H9 (cell line): ENCODE measurements at regions not wholly inside any gene's neighbourhood (a gene's known extent, or its start where the extent isn't known, plus 50 kb on each side); places are given as distances from the start of the nearest gene placed in this dataset.
A peak's percentile ranks its signal among the peaks of the same experiment; 100 is the strongest.

ENCODE experiments used
- DNase-seq: peaks from one replicate; pipeline ENCODE4 v3.0.0-alpha.2; 2017
- H2AFZ ChIP-seq: one replicate; pipeline ENCODE4 v1.6.1; 2013; ENCODE audit warnings: mild to moderate bottlenecking, low read length, control low read depth, moderate library complexity
- H2AK5ac ChIP-seq: 2 replicates; pipeline ENCODE4 v1.6.1; 2013; ENCODE audit warnings: low read length, control low read depth, mixed read lengths; ENCODE audit not compliant: insufficient read length
- H2BK120ac ChIP-seq: one replicate; pipeline ENCODE4 v1.6.1; 2013; ENCODE audit warnings: low read depth, mild to moderate bottlenecking, low read length, control low read depth, inconsistent platforms; ENCODE audit not compliant: poor library complexity, severe bottlenecking
- H2BK12ac ChIP-seq: 2 replicates; pipeline ENCODE4 v1.6.1; 2013; ENCODE audit warnings: low read length, control low read depth, mixed read lengths, low read depth; ENCODE audit not compliant: insufficient read length
- H2BK15ac ChIP-seq: 2 replicates; pipeline ENCODE4 v1.6.1; 2013; ENCODE audit warnings: low read depth, low read length, control low read depth
- H2BK20ac ChIP-seq: one replicate; pipeline ENCODE4 v1.6.1; 2013; ENCODE audit warnings: low read depth, mild to moderate bottlenecking, low read length, control low read depth, inconsistent platforms; ENCODE audit not compliant: poor library complexity, severe bottlenecking
- H2BK5ac ChIP-seq: 2 replicates; pipeline ENCODE4 v1.6.1; 2013; ENCODE audit warnings: low read length, control low read depth, mixed read lengths; ENCODE audit not compliant: insufficient read length
- H3K14ac ChIP-seq: 2 replicates; pipeline ENCODE4 v1.6.1; 2013; ENCODE audit warnings: low read length, control low read depth; ENCODE audit not compliant: insufficient read depth
- H3K18ac ChIP-seq: 2 replicates; pipeline ENCODE4 v1.6.1; 2013; ENCODE audit warnings: low read depth, mild to moderate bottlenecking, mixed read lengths, low read length, control low read depth; ENCODE audit not compliant: insufficient read length
- H3K23ac ChIP-seq: 2 replicates; pipeline ENCODE4 v1.6.1; 2013; ENCODE audit warnings: low read length, control low read depth, mixed read lengths, low read depth; ENCODE audit not compliant: insufficient read length
- H3K23me2 ChIP-seq: 2 replicates; pipeline ENCODE4 v1.6.1; 2013; ENCODE audit warnings: low read depth, mild to moderate bottlenecking, mixed read lengths, low read length, control low read depth; ENCODE audit not compliant: insufficient read length, poor library complexity, severe bottlenecking
- H3K27ac ChIP-seq: 2 replicates; pipeline ENCODE4 v1.5.1; 2013; ENCODE audit warnings: low read length, control low read depth, mixed read lengths, low read depth; ENCODE audit not compliant: insufficient read length
- H3K27me3 ChIP-seq: 2 replicates; pipeline ENCODE4 v1.6.1; 2013; ENCODE audit warnings: low read length, control low read depth, inconsistent platforms; ENCODE audit not compliant: insufficient read depth
- H3K4ac ChIP-seq: 2 replicates; pipeline ENCODE4 v1.6.1; 2013; ENCODE audit warnings: low read depth, mild to moderate bottlenecking, control low read depth, inconsistent platforms, low read length, moderate library complexity
- H3K4me1 ChIP-seq: 2 replicates; pipeline ENCODE4 v1.6.1; 2013; ENCODE audit warnings: low read length, control low read depth, inconsistent platforms; ENCODE audit not compliant: insufficient read depth
- H3K4me2 ChIP-seq: 2 replicates; pipeline ENCODE4 v1.6.1; 2013; ENCODE audit warnings: low read length, control low read depth, mixed read lengths; ENCODE audit not compliant: insufficient read length, insufficient read depth
- H3K56ac ChIP-seq: 2 replicates; pipeline ENCODE4 v1.6.1; 2013; ENCODE audit warnings: low read depth, mild to moderate bottlenecking, mixed read lengths, low read length, control low read depth; ENCODE audit not compliant: insufficient read length
- H3K79me1 ChIP-seq: 2 replicates; pipeline ENCODE4 v1.6.1; 2013; ENCODE audit warnings: low read depth, mild to moderate bottlenecking, moderate library complexity, low read length, control low read depth, inconsistent platforms; ENCODE audit not compliant: insufficient read depth, poor library complexity, severe bottlenecking
- H3K79me2 ChIP-seq: 2 replicates; pipeline ENCODE4 v1.6.1; 2013; ENCODE audit warnings: low read length, control low read depth, inconsistent platforms; ENCODE audit not compliant: insufficient read depth
- H3K9ac ChIP-seq: 2 replicates; pipeline ENCODE4 v1.6.1; 2013; ENCODE audit warnings: low read length, control low read depth, mixed read lengths; ENCODE audit not compliant: insufficient read length; ENCODE audit errors: extremely low read depth
- H3K9me3 ChIP-seq: one replicate; pipeline ENCODE4 v1.6.1; 2013; ENCODE audit warnings: low read depth, low read length, inconsistent platforms; ENCODE audit not compliant: control insufficient read depth
- H3T11ph ChIP-seq: one replicate; pipeline ENCODE4 v1.6.1; 2013; ENCODE audit warnings: mild to moderate bottlenecking, low read length, control low read depth, inconsistent platforms
- H4K20me1 ChIP-seq: one replicate; pipeline ENCODE4 v1.6.1; 2013; ENCODE audit not compliant: control insufficient read depth, insufficient read length, insufficient read depth
- H4K5ac ChIP-seq: 2 replicates; pipeline ENCODE4 v1.6.1; 2013; ENCODE audit warnings: low read depth, mild to moderate bottlenecking, mixed read lengths, low read length, control low read depth; ENCODE audit not compliant: insufficient read length
- H4K8ac ChIP-seq: replicated peaks from 2 replicates; pipeline ENCODE4 v1.6.1; 2013; ENCODE audit warnings: low read length, control low read depth, mixed read lengths, low read depth; ENCODE audit not compliant: insufficient read length
- H4K91ac ChIP-seq: 2 replicates; pipeline ENCODE4 v1.6.1; 2013; ENCODE audit warnings: low read depth, mild to moderate bottlenecking, moderate library complexity, mixed read lengths, low read length, control low read depth; ENCODE audit not compliant: insufficient read length
- H3K27ac Mint-ChIP-seq, 3 experiments: 2 replicates in 2 of 3; 3 replicates in 1 of 3; pipeline ENCODE4 v1.8.0; 2020 to 2021; ENCODE audit warnings: mixed read lengths in 3 of 3, mild to moderate bottlenecking in 1 of 3, moderate library complexity in 1 of 3
- H3K27me3 Mint-ChIP-seq: 2 replicates; pipeline ENCODE4 v1.8.0; 2021; ENCODE audit warnings: low read depth, mild to moderate bottlenecking, moderate library complexity, mixed read lengths
- H3K36me3 Mint-ChIP-seq, 3 experiments: 2 replicates in 2 of 3; 3 replicates in 1 of 3; pipeline ENCODE4 v1.8.0; 2020 to 2021; ENCODE audit warnings: low read depth in 3 of 3, mixed read lengths in 3 of 3; ENCODE audit not compliant: insufficient read depth in 1 of 3
- H3K4me1 Mint-ChIP-seq, 2 experiments: 2 replicates each; pipeline ENCODE4 v1.8.0; 2020; ENCODE audit warnings: mixed read lengths in 2 of 2
- H3K4me3 Mint-ChIP-seq, 2 experiments: 2 replicates in 1 of 2; 3 replicates in 1 of 2; pipeline ENCODE4 v1.8.0; 2020 to 2021; ENCODE audit warnings: mild to moderate bottlenecking in 2 of 2, mixed read lengths in 2 of 2, moderate library complexity in 1 of 2
- H3K9me3 Mint-ChIP-seq, 2 experiments: 2 replicates in 1 of 2; 3 replicates in 1 of 2; pipeline ENCODE4 v1.8.0; 2020; ENCODE audit warnings: mild to moderate bottlenecking in 2 of 2, mixed read lengths in 2 of 2, moderate library complexity in 1 of 2
- WGBS: extraction: QIAGEN DNeasy Blood & Tissue Kit; methylation state at CpG from one replicate; pipeline ENCODE4 v1.1.7; 2013; ENCODE audit warnings: missing lambda C conversion rate, low lambda C conversion rate, mixed read lengths; ENCODE audit not compliant: insufficient read length; ENCODE audit errors: extremely low coverage; 5-methylcytosine and 5-hydroxymethylcytosine counted together
- TF ChIP-seq, protein P1 (sequence below): fragments of 200-600 bp; sonication (generic); conservative IDR thresholded peaks from 3 replicates; pipeline ENCODE4 v1.8.0; 2021; ENCODE audit warnings: antibody characterized with exemption, mild to moderate bottlenecking

DNA sequence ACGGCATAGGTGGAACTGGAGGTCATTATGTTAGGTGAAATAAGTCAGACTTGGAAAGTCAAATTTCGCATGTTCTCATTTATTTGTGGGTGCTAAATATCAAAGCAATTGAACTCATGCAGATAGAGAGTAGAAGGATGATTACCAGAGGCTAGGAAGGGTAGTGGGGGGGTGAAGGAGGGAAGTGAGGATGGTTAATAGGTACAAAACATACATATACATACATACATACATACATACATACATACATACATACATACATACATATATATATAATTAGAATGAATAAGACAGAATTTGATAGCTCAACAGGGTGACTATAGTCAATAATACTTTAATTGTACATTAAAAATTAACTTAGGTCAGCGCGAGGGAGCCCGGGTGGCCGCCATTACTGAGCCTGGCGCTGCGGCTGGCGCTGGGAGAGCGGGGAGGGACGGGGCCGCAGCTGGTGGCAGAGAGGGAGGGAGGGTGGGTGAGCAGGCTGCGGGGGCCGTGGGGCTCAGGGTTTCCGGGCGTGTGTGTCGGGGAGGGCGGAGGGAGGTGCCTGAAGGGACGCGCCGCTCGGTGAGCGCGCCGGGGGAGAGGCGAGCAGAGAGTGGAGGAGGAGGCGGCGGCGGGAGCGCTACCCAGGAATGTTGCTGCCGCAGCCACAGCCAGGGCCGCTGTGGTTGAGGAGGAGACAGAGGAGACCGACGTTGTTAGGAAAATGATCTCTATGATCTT is 85.8 kb upstream of the EGFR start:
- Histone ChIP-seq H2BK120ac (no peak overlapping the region), H4K20me1 (no peaks in the 10 kb centered on the region), H3K56ac (no peak overlapping the region), H3K23me2 (no peaks in the 10 kb centered on the region), H2BK15ac (no peak overlapping the region), H2AFZ (no peak overlapping the region), H3K9ac (no peak overlapping the region), H3K23ac (no peak overlapping the region), H3K14ac (peak overlapping the region; percentile 98), H3K4me2 (peak overlapping the region; percentile 68), H2AK5ac (no peak overlapping the region), H2BK12ac (peak overlapping the region; percentile 92), H2BK5ac (no peak overlapping the region), H3K9me3 (no peaks in the 10 kb centered on the region), H3K27ac (no peak overlapping the region), H3K79me1 (no peaks in the 10 kb centered on the region), H3K4ac (no peak overlapping the region), H3K4me1 (no peaks in the 10 kb centered on the region), H3T11ph (no peak overlapping the region), H4K5ac (no peak overlapping the region), H3K79me2 (no peaks in the 10 kb centered on the region), H4K91ac (no peak overlapping the region), H3K18ac (peak overlapping the region; percentile 96), H4K8ac (no peak overlapping the region), H2BK20ac (no peak overlapping the region), H3K27me3 (no peaks in the 10 kb centered on the region)
- WGBS = no CpG with 5 or more reads among the region's 34 CpGs
- H3K27me3 Mint-ChIP-seq = peaks cover 45% of the 10 kb centered on the region
- peak overlapping the region in 2 of 3 experiments; percentile 42 to 84; a peak in 2 of 7 replicates for H3K27ac Mint-ChIP-seq
- DNase-seq = peak; percentile 69
- H3K9me3 Mint-ChIP-seq = peaks cover 6 to 7% of the 10 kb centered on the region in 2 experiments
- TF ChIP-seq, protein P1, sequence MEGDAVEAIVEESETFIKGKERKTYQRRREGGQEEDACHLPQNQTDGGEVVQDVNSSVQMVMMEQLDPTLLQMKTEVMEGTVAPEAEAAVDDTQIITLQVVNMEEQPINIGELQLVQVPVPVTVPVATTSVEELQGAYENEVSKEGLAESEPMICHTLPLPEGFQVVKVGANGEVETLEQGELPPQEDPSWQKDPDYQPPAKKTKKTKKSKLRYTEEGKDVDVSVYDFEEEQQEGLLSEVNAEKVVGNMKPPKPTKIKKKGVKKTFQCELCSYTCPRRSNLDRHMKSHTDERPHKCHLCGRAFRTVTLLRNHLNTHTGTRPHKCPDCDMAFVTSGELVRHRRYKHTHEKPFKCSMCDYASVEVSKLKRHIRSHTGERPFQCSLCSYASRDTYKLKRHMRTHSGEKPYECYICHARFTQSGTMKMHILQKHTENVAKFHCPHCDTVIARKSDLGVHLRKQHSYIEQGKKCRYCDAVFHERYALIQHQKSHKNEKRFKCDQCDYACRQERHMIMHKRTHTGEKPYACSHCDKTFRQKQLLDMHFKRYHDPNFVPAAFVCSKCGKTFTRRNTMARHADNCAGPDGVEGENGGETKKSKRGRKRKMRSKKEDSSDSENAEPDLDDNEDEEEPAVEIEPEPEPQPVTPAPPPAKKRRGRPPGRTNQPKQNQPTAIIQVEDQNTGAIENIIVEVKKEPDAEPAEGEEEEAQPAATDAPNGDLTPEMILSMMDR = no peak
- H3K4me3 Mint-ChIP-seq = peak overlapping the region; percentile 76 to 83
- peaks cover 8 to 10% of the 10 kb centered on the region in 2 experiments for H3K4me1 Mint-ChIP-seq
- peaks cover 0 to 8% (median 0%) of the 10 kb centered on the region in 3 experiments; a peak in 5 of 7 replicates for H3K36me3 Mint-ChIP-seq
